HepG2 (cell line): ENCODE measurements at regions not wholly inside any gene's neighbourhood (a gene's known extent, or its start where the extent isn't known, plus 50 kb on each side); places are given as distances from the start of the nearest gene placed in this dataset.

Source experiments
- ATAC-seq: fragments of 200-7000 bp; cut with Tn5 transposase; 3 replicates; pipeline ENCODE4 v1.9.1; 2020; ENCODE audit warnings: mild to moderate bottlenecking, moderate library complexity
- BruUV-seq: library from RNA; stranded (reverse); fragments of 400-500 nt; replicated peaks from 2 replicates; lab custom pipeline; 2021; lab: Mats Ljungman, UMichigan
- CTCF ChIA-PET: fragments of 300-600 bp; formaldehyde crosslinking; extraction: SDS; loops from one replicate; lab custom pipeline; 2021; ENCODE audit warnings: low total read pairs, inconsistent platforms, low intra/inter-chr PET ratio; lab: Yijun Ruan, JAX
- POLR2A ChIA-PET: fragments of 350-600 bp; sonication (Branson Sonifier 250); formaldehyde crosslinking; loops from one replicate; lab custom pipeline; 2020; ENCODE audit warnings: antibody characterized with exemption, inconsistent platforms; lab: Yijun Ruan, JAX
- DNase-seq: peaks from one replicate; pipeline ENCODE4 v3.0.0-alpha.2; 2015; ENCODE audit warnings: low spot score
- FAIRE-seq: peaks from 3 replicates; lab custom pipeline; 2011; peaks lifted over from hg19 to GRCh38; lab: Jason Lieb, UNC
- H2AFZ ChIP-seq: one replicate; pipeline ENCODE4 v1.6.1; 2011; ENCODE audit warnings: low read length, inconsistent platforms
- H3K27ac ChIP-seq: fragments of 300-600 bp; 3 replicates; pipeline ENCODE4 v1.8.0; 2011; ENCODE audit warnings: mixed run types, mild to moderate bottlenecking, mixed read lengths, low read length, inconsistent platforms; ENCODE audit not compliant: insufficient read depth; ENCODE audit errors: extremely low read length
- H3K27me3 ChIP-seq, 2 experiments: fragments of 200-600 bp in 1 of 2; 2 replicates in 1 of 2; 3 replicates in 1 of 2; pipeline versions ENCODE4 v1.6.0 to v1.8.0; 2011; ENCODE audit warnings: low read length in 2 of 2, mild to moderate bottlenecking in 2 of 2, moderate library complexity in 2 of 2, inconsistent platforms in 1 of 2; ENCODE audit not compliant: insufficient read depth in 2 of 2, control insufficient read depth in 1 of 2
- H3K36me3 ChIP-seq, 2 experiments: fragments of 200-600 bp in 1 of 2; replicated peaks in 1 of 2; 2 replicates in 1 of 2; 3 replicates in 1 of 2; pipeline versions ENCODE4 v1.5.1 to v1.8.0; 2011; ENCODE audit warnings: low read length in 2 of 2, inconsistent platforms in 1 of 2; ENCODE audit not compliant: insufficient read depth in 2 of 2, control insufficient read depth in 1 of 2
- H3K4me1 ChIP-seq: 2 replicates; pipeline ENCODE4 v1.5.1; 2012; ENCODE audit warnings: low read length, inconsistent platforms; ENCODE audit not compliant: insufficient read depth
- H3K4me2 ChIP-seq: 2 replicates; pipeline ENCODE4 v1.6.0; 2011; ENCODE audit warnings: low read depth, low read length, inconsistent platforms
- H3K4me3 ChIP-seq, 3 experiments: fragments of 200-600 bp in 1 of 3; sonication (generic), shearing (Covaris generic) in 1 of 3; replicated peaks in 1 of 3; 2 replicates each; pipeline ENCODE4 v1.5.1; 2011 to 2016; ENCODE audit warnings: low read length in 3 of 3, inconsistent platforms in 2 of 3, low read depth in 2 of 3, mild to moderate bottlenecking in 2 of 3, control low read depth in 1 of 3, mixed read lengths in 1 of 3; ENCODE audit not compliant: insufficient read depth in 1 of 3
- H3K79me2 ChIP-seq: one replicate; pipeline ENCODE4 v1.6.1; 2011; ENCODE audit warnings: low read length, inconsistent platforms; ENCODE audit not compliant: insufficient read depth
- H3K9ac ChIP-seq: 2 replicates; pipeline ENCODE4 v1.6.0; 2011; ENCODE audit warnings: mild to moderate bottlenecking, low read depth, low read length, inconsistent platforms; ENCODE audit not compliant: insufficient read depth
- H3K9me3 ChIP-seq: 2 replicates; pipeline ENCODE4 v1.5.1; 2012; ENCODE audit warnings: mild to moderate bottlenecking, low read length
- H4K20me1 ChIP-seq: 2 replicates; pipeline ENCODE4 v1.6.0; 2011; ENCODE audit warnings: inconsistent platforms, mild to moderate bottlenecking, low read length, moderate library complexity; ENCODE audit not compliant: insufficient read depth
- ARHGAP35 ChIP-seq: sonication (generic); formaldehyde crosslinking; IDR thresholded peaks from 2 replicates; pipeline ENCODE4 v1.9.0; 2022; ENCODE audit warnings: mild to moderate bottlenecking, inconsistent platforms, moderate library complexity, missing genetic modification reagents, borderline replicate concordance
- CHD2 ChIP-seq: IDR thresholded peaks from 2 replicates; pipeline ENCODE4 v1.6.1; 2011; ENCODE audit warnings: low read depth, low read length, improper control_type of control experiment
- MYNN ChIP-seq: sonication (generic); formaldehyde crosslinking; IDR thresholded peaks from 2 replicates; pipeline ENCODE4 v1.4.0; 2020; ENCODE audit warnings: mild to moderate bottlenecking, low read depth, missing genetic modification reagents
- NFIB ChIP-seq: sonication (generic); formaldehyde crosslinking; IDR thresholded peaks from 2 replicates; pipeline ENCODE4 v1.9.0; 2021; ENCODE audit warnings: missing genetic modification reagents, mild to moderate bottlenecking, borderline replicate concordance
- PBX2 ChIP-seq: IDR thresholded peaks from 2 replicates; pipeline ENCODE4 v1.6.1; 2016; ENCODE audit warnings: control low read depth
- PHF21A ChIP-seq: sonication (generic); formaldehyde crosslinking; IDR thresholded peaks from 2 replicates; pipeline ENCODE4 v1.5.0; 2020; ENCODE audit warnings: mild to moderate bottlenecking, missing genetic modification reagents
- RBM39 ChIP-seq: fragments of 200-400 bp; formaldehyde crosslinking; IDR thresholded peaks from one replicate; pipeline ENCODE4 v1.6.1; 2018; ENCODE audit warnings: antibody characterized with exemption, mild to moderate bottlenecking, low read depth, low read length; ENCODE audit not compliant: poor library complexity, severe bottlenecking
- TBP ChIP-seq: sonication (generic); formaldehyde crosslinking; IDR thresholded peaks from 2 replicates; pipeline ENCODE4 v1.5.0; 2020; ENCODE audit warnings: missing genetic modification reagents
- TMF1 ChIP-seq: sonication (generic); formaldehyde crosslinking; IDR thresholded peaks from 2 replicates; pipeline ENCODE4 v1.8.1; 2022; ENCODE audit warnings: low read depth, missing genetic modification reagents
- ZBTB1 ChIP-seq: sonication (generic); formaldehyde crosslinking; IDR thresholded peaks from 2 replicates; pipeline ENCODE4 v1.4.0; 2020; ENCODE audit warnings: missing genetic modification reagents, borderline replicate concordance
- ZFP82 ChIP-seq: sonication (generic); formaldehyde crosslinking; IDR thresholded peaks from 2 replicates; pipeline ENCODE4 v1.5.1; 2020; ENCODE audit warnings: mild to moderate bottlenecking, missing genetic modification reagents, borderline replicate concordance
- ZNF263 ChIP-seq: sonication (generic); formaldehyde crosslinking; IDR thresholded peaks from 2 replicates; pipeline ENCODE4 v1.4.0; 2020; ENCODE audit warnings: missing genetic modification reagents
- ZNF652 ChIP-seq: IDR thresholded peaks from 2 replicates; pipeline ENCODE4 v1.6.1; 2016; ENCODE audit warnings: low read depth, borderline replicate concordance
- ZNF720 ChIP-seq: sonication (generic); formaldehyde crosslinking; IDR thresholded peaks from 2 replicates; pipeline ENCODE4 v1.4.0; 2020; ENCODE audit warnings: missing genetic modification reagents
- WGBS: methylation state at CpG from one replicate; pipeline ENCODE4 v1.1.6; 2017; ENCODE audit warnings: low lambda C conversion rate; 5-methylcytosine and 5-hydroxymethylcytosine counted together
- in situ Hi-C: cut with HindIII; loops from 2 replicates; pipeline ENCODE4 v1.10.0; 2017; ENCODE audit warnings: low pct_unique_long_range_greater_than_20kb; ENCODE audit not compliant: extremely low pct_ligation_motif_present
- intact Hi-C: fragments of 100-400 bp; cut with micrococcal nuclease; formaldehyde crosslinking; loops from one replicate; pipeline ENCODE4 v1.10.0; 2022; ENCODE audit not compliant: unreplicated experiment
- TF ChIP-seq, protein P1 (sequence below): sonication (generic); formaldehyde crosslinking; IDR thresholded peaks from 2 replicates; pipeline ENCODE4 v1.4.0; 2020; ENCODE audit warnings: missing genetic modification reagents
- TF ChIP-seq, protein P2 (sequence below): sonication (generic); formaldehyde crosslinking; IDR thresholded peaks from 2 replicates; pipeline ENCODE4 v1.4.0; 2020; ENCODE audit warnings: missing genetic modification reagents, borderline replicate concordance
- TF ChIP-seq, protein P3 (sequence below): IDR thresholded peaks from 2 replicates; pipeline ENCODE4 v1.6.1; 2016; ENCODE audit warnings: low read depth, missing genetic modification reagents, missing compliant biosample characterization

- H3K4me1 ChIP-seq = no peaks in the 10 kb centered on the region
- no peak overlapping the region for H3K4me3 ChIP-seq
- no peak overlapping the region for H3K4me2 ChIP-seq
- DNase-seq = no peak
- ChIA-PET POLR2A (no interaction called here), CTCF (no interaction called here)
- H3K27ac ChIP-seq = no peak overlapping the region
- H2AFZ ChIP-seq = no peak overlapping the region
- no peaks in the 10 kb centered on the region for H4K20me1 ChIP-seq
- no peak overlapping the region for H3K9ac ChIP-seq
- no peak for FAIRE-seq
- no peaks in the 10 kb centered on the region for H3K27me3 ChIP-seq
- no peaks in the 10 kb centered on the region for H3K9me3 ChIP-seq
- in situ Hi-C loops = no loop called here
- WGBS = 5% methylated on average over 2 of the region's 2 CpGs
- no peaks in the 10 kb centered on the region for H3K36me3 ChIP-seq
- BruUV-seq = no TSS peak
- H3K79me2 ChIP-seq = no peaks in the 10 kb centered on the region
- intact Hi-C loops = no loop called here
- no peak for ATAC-seq
- TF ChIP-seq ZNF652 (CRISPR knock-in tag) (no peak), RBM39 (no peak), PBX2 (CRISPR knock-in tag) (no peak), ZBTB1 (CRISPR knock-in tag) (no peak), ZFP82 (no peak), CHD2 (no peak), ARHGAP35 (CRISPR knock-in tag) (no peak), PHF21A (CRISPR knock-in tag) (no peak), ZNF263 (CRISPR knock-in tag) (no peak), NFIB (no peak), MYNN (CRISPR knock-in tag) (no peak), ZNF720 (CRISPR knock-in tag) (no peak), TBP (no peak), TMF1 (CRISPR knock-in tag) (no peak)
- TF ChIP-seq, protein P1, sequence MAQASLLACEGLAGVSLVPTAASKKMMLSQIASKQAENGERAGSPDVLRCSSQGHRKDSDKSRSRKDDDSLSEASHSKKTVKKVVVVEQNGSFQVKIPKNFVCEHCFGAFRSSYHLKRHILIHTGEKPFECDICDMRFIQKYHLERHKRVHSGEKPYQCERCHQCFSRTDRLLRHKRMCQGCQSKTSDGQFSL (CRISPR knock-in tag) = no peak
- TF ChIP-seq, protein P2, sequence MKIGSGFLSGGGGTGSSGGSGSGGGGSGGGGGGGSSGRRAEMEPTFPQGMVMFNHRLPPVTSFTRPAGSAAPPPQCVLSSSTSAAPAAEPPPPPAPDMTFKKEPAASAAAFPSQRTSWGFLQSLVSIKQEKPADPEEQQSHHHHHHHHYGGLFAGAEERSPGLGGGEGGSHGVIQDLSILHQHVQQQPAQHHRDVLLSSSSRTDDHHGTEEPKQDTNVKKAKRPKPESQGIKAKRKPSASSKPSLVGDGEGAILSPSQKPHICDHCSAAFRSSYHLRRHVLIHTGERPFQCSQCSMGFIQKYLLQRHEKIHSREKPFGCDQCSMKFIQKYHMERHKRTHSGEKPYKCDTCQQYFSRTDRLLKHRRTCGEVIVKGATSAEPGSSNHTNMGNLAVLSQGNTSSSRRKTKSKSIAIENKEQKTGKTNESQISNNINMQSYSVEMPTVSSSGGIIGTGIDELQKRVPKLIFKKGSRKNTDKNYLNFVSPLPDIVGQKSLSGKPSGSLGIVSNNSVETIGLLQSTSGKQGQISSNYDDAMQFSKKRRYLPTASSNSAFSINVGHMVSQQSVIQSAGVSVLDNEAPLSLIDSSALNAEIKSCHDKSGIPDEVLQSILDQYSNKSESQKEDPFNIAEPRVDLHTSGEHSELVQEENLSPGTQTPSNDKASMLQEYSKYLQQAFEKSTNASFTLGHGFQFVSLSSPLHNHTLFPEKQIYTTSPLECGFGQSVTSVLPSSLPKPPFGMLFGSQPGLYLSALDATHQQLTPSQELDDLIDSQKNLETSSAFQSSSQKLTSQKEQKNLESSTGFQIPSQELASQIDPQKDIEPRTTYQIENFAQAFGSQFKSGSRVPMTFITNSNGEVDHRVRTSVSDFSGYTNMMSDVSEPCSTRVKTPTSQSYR (CRISPR knock-in tag) = no peak
- TF ChIP-seq, protein P3, sequence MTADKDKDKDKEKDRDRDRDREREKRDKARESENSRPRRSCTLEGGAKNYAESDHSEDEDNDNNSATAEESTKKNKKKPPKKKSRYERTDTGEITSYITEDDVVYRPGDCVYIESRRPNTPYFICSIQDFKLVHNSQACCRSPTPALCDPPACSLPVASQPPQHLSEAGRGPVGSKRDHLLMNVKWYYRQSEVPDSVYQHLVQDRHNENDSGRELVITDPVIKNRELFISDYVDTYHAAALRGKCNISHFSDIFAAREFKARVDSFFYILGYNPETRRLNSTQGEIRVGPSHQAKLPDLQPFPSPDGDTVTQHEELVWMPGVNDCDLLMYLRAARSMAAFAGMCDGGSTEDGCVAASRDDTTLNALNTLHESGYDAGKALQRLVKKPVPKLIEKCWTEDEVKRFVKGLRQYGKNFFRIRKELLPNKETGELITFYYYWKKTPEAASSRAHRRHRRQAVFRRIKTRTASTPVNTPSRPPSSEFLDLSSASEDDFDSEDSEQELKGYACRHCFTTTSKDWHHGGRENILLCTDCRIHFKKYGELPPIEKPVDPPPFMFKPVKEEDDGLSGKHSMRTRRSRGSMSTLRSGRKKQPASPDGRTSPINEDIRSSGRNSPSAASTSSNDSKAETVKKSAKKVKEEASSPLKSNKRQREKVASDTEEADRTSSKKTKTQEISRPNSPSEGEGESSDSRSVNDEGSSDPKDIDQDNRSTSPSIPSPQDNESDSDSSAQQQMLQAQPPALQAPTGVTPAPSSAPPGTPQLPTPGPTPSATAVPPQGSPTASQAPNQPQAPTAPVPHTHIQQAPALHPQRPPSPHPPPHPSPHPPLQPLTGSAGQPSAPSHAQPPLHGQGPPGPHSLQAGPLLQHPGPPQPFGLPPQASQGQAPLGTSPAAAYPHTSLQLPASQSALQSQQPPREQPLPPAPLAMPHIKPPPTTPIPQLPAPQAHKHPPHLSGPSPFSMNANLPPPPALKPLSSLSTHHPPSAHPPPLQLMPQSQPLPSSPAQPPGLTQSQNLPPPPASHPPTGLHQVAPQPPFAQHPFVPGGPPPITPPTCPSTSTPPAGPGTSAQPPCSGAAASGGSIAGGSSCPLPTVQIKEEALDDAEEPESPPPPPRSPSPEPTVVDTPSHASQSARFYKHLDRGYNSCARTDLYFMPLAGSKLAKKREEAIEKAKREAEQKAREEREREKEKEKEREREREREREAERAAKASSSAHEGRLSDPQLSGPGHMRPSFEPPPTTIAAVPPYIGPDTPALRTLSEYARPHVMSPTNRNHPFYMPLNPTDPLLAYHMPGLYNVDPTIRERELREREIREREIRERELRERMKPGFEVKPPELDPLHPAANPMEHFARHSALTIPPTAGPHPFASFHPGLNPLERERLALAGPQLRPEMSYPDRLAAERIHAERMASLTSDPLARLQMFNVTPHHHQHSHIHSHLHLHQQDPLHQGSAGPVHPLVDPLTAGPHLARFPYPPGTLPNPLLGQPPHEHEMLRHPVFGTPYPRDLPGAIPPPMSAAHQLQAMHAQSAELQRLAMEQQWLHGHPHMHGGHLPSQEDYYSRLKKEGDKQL (CRISPR knock-in tag) = no peak
These were observed 726.9 kb downstream of the PDHA2 start for GRCh38 chr4:96566755-96567154.
